Epithelial cell of proximal tubule (primary cell): ENCODE measurements at regions not wholly inside any gene's neighbourhood (a gene's known extent, or its start where the extent isn't known, plus 50 kb on each side); places are given as distances from the start of the nearest gene placed in this dataset.

Source experiments
- DNase-seq: peaks from one replicate; pipeline ENCODE4 v3.0.0-alpha.2; 2011; ENCODE audit warnings: low read depth
- H3K4me3 ChIP-seq: 2 replicates; pipeline ENCODE4 v1.5.1; 2011; ENCODE audit warnings: low read depth, mild to moderate bottlenecking, low read length
- TF ChIP-seq, protein P1 (sequence below): conservative IDR thresholded peaks from 2 replicates; pipeline ENCODE4 v1.5.1; 2012; ENCODE audit warnings: low read depth, mild to moderate bottlenecking, low read length

DNA sequence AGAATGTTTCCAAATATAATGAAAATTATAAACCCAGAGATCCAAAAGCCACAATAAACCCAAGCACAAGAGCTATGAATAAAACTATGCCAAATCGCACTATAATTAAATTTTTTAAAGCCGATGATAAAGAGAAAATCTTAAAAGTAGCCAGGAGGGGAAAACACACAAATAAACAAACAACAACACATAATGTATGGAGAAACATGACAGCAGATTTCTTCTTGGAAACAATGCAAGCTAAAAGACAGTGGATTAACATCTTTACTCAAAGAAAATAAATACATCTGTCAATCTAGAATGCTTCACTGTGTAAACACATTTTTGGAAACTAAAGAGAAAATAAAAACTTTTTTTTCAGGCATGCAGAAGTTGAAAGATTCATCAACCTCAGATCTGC lies 53.0 kb upstream of the SMOX start:
- DNase-seq, result no peak
- TF ChIP-seq, protein P1, sequence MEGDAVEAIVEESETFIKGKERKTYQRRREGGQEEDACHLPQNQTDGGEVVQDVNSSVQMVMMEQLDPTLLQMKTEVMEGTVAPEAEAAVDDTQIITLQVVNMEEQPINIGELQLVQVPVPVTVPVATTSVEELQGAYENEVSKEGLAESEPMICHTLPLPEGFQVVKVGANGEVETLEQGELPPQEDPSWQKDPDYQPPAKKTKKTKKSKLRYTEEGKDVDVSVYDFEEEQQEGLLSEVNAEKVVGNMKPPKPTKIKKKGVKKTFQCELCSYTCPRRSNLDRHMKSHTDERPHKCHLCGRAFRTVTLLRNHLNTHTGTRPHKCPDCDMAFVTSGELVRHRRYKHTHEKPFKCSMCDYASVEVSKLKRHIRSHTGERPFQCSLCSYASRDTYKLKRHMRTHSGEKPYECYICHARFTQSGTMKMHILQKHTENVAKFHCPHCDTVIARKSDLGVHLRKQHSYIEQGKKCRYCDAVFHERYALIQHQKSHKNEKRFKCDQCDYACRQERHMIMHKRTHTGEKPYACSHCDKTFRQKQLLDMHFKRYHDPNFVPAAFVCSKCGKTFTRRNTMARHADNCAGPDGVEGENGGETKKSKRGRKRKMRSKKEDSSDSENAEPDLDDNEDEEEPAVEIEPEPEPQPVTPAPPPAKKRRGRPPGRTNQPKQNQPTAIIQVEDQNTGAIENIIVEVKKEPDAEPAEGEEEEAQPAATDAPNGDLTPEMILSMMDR, result no peak
- no peak overlapping the region for H3K4me3 ChIP-seq

DNA sequence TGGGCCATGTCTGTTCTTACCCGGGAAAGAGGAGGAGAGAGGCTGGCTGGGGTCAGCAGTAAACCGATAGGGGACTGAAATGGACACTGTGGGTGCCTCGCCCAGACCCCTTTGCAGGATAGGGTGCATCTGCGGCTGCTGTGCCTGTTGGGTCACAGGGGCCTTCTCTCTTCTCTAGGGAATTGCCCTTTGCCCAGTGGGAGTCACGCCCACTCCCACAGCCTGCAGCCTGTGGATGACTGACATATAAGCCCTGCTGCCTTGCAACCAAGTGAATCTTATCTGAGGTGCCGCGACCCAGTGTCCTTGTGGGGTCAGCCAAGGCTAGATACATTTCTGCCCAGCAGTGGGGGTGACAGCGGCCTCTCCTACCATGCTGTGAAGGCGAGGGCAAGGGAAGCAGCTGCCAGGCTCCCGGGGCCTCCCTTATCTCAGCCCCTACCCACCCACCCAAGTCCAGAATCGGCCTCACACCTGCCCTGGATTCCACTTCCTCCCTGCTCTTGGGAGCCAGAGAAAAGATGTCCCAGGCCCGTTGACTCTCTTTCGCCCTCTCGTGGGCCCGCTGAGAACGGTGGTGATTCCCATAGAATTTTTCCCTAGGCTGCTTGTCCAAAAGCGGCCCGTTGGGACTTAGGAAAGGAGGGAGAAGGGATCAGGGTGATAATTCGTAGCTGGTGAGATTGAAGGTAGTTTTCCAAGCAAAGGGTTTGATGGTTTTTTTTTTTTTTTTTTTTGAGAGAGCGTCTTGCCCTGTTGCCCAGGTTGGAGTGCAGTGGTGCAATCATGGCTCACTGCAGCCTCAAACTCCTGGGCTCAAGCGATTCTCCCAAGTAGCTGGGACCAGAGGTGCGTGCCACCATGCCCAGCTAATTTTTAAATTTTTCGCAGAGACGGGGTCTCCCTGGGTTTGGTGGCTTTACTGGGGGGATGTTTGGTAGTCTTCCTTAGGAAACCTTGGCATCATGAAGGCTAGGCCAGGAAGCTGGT lies 56.8 kb upstream of the SMOX start:
- DNase-seq, result no peak
- no peak overlapping the region for H3K4me3 ChIP-seq
- TF ChIP-seq, protein P1, result peak; percentile 74

DNA sequence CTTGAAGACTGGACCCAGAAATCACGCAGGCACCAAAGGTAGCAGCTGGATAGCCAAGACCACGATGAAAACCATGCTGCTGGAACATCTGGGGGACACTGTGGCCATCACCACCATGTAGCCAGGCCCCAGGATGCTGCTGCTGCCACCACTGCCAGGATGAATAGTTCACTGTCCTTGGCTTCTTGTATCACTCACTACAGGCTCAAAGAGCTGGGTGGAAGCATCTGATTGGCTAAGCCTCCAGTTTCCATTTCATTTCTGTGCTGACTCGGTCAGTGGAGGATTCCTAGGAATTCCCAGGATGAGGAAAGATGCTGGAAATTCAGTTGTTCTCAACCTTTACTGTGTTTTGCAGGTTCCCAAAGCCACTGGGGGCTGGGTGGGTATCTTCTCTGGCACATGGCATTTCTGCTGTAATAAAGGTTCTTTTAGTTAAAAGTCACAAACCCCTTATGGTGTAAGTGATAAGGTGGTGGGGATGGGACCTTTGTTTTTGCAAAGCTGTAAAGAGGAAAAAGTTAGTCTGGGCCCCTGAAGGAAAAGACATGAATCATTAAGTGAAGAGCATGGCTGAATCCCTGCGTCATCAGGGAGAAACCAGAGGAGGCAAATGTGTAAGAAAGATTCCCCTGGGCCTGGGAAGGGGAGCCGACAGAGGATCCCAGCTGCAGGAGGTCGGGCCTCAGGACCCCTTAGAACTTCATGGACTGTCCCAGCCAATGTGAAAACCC lies 57.7 kb upstream of the SMOX start:
- no peak overlapping the region for H3K4me3 ChIP-seq
- TF ChIP-seq, protein P1, result no peak
- peak; percentile 41 for DNase-seq

DNA sequence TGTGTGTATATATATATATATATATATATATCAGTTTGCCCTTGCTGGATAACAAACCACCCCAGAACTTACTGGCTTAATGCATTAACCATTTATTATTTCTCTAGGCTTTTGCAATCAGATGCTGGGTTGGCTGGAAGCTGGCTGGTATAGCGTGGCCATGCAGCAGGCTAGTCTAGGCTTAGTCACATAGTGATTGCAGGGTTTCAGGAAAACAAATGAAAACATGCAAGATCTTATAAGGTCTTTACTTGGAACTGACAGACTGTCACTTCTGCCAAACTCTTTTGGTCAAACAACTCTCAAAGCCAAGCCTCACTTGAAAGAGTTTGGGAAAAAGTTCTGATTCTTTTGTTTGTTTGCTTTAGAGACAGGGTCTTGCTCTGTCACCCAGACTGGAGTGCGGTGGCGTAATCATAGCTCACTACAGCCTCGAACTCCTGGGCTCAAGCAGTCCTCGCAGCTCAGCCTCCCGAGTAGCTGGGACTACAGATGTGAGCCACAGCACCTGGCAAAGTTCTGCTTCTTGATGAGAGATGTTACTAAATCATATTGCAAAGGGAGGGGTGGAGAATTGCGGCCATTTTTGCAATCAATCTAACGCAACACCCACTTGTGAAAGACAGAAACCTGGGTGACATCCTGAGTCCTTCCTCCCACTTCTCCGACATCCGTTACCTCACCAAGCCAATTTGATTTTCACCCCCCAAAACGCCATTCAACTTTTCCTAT lies 58.7 kb upstream of the SMOX start:
- H3K4me3 ChIP-seq, result no peak overlapping the region
- DNase-seq, result no peak
- TF ChIP-seq, protein P1, result no peak

DNA sequence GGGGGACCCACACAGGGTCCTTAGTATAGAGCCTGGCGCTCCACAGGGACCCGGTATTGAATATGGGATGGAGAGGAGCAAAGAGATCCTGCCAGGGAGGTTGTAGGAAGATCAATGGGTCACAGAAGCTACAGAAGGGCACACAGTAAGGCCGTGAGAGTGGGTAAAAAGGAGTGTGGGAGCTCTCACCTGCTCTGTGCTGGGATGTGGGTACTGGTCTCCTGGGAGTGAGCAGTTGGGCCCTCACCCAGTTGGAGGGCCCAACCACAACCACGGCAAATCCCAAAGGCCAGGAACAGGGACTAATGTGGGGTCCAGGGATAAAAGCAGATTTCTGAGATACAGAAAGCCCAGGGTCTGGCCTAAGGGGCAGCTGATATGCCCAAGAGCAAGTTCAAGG lies 59.9 kb upstream of the SMOX start:
- DNase-seq, result no peak
- TF ChIP-seq, protein P1, result no peak
- no peak overlapping the region for H3K4me3 ChIP-seq

DNA sequence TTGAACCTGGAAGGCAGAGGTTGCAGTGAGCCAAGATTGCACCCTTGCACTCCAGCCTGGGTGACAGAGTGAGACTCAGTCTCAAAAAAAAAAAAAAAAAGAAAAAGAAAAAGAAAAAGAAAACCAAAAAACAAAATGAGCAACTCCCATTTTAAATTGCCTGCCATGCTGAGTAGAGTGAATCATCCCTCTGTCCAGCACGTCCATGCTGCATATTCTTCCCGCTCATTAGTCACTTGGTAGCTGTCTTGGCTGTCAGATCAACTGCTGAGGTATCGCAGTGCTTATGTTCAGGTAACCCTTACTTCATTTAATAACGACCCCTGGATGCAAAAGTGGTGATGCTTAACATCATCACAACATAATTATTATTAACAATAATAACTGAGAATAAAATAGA lies 60.7 kb upstream of the SMOX start:
- H3K4me3 ChIP-seq, result no peak overlapping the region
- TF ChIP-seq, protein P1, result no peak
- DNase-seq, result no peak
